CD4-positive, alpha-beta T cell treated with Interleukin-17A for 1 hour (primary cell): ENCODE measurements at regions not wholly inside any gene's neighbourhood (a gene's known extent, or its start where the extent isn't known, plus 50 kb on each side); places are given as distances from the start of the nearest gene placed in this dataset.
"Not testable (repeated sequence)": the region's sequence is repeated elsewhere in the genome, so short reads cannot be mapped to it uniquely, and the experiment has no call there.

ENCODE experiments used
- DNase-seq: peaks from one replicate; pipeline ENCODE4 v3.0.0-alpha.2; 2020

DNA sequence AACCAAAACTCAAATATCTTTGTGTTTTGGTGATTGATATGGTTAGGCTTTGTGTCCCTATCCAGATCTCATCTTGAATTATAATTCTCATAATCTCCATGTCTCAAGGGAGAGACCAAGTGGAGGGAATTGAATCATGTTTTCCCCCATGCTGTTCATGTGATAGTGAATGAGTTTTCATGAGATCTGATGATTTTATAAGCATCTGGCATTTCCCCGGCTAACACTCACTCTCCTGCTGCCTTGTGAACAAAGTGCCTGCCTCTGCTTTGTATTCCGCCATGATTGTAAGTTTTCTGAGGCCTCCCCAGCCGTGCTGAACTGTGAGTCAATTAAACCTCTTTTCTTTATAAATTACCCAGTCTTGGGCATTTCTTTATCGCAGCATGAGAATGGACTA is 419.5 kb downstream of the SH2D4B start:
- no peak for DNase-seq

DNA sequence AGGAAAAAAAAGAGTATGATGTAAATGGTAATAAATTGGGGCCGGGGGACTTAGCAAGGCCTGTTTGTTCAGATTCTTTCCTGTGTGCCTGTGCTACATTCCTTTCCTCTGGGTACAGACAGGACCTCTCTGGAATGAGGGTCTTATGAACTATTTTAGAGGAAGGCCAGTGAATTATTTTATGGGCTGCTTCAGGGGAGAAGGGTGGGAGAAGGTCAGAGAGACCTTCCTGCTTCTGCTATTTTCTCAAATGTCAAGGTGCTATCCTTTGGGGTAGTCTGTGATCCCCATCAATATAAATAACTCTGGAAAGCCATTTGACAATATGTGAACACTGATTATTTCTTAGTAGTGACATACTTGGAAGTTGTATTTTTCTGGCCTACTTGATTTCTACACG is 426.5 kb downstream of the SH2D4B start:
- DNase-seq, result no peak

DNA sequence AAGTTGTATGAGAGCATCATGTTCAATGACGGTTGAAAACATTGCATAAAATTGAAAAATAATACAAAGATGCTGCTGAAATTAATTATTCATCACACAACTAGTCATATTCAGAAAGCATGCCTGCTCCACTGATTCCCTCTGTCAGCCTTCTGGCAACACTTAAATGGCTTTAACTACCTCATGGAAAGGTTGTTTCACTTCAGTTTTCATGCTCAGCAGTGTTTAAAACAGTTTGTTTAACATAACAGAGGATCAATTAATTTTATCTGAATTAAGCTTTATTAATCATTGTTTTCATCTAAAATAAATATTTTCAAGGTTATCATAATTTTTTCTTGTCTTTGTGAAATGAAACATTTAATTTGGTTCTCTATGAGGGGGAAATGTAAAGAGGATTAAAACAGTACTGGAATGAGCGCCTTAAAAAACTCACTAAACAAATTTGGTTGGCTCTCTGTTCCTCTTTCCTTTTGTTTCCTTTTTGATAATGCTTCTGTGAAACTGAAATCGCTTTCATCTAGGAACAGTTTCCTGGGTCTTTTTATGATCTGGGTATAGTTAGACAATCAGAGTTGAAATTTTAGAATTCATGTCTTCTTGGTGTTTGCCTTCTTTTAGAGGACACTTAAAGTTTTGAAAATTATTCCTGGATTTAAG is 427.4 kb downstream of the SH2D4B start:
- DNase-seq, result no peak

DNA sequence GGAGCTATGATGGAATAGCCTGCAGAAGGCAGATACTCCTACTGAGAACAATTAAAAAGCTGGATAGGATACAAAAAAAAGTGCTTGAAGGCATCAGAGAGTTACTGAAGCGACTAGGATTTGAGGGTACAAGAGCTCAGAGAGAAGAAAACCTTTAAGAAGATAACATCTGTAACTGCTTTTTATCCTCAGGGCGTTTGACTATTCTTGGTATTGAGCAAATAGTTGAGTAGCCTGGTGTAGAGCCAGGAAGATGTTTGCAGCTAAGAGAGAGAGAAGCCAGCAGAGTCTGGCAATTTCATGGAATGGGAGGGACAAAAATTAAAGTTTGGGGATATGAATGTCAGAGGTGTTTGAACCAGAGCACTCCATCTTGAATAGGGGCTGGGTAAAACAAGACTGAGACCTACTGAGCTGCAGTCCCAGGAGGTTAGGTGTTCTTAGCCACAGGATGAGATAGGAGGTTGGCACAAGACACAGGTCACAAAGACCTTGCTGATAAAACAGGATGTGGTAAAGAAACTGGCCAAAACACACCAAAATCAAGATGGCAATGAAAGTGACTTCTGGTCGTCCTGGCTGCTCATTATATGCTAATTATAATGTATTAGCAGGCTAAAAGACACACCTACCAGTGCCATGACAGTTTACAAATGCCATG is 428.8 kb downstream of the SH2D4B start:
- no peak for DNase-seq

DNA sequence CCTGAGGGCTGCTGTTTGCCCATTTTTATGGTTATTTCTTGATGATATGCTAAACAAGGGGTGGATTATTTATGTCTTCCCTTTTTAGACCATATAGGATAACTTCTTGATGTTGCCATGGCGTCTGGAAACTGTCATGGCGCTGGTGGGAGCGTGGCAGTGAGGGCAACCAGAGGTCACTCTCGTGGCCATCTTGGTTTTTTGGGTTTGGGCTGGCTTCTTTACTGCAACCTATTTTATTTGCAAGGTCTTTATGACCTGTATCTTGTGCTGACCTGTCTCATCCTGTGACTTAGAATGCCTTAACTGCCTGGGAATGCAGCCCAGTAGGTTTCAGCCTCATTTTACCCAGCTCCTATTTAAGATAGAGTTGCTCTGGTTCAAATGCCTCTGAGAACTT is 429.7 kb downstream of the SH2D4B start:
- DNase-seq, result not testable (repeated sequence)

DNA sequence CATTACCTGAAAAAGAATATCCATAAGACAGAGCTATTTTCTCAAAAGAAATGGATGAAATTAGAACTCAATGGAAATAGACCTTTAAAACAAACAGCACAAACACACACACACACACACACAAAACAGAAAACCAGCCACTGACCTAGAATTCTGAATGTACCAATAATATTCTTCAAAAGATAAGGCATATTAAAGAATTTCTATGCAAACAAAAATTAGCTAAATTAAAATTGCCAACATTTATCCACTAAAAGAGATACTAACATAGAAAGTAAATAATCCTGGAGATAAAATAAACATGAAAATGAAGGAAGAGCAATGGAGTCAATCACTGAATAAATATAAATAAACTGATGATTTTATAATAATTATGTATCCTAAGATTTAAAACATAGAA is 431.2 kb downstream of the SH2D4B start:
- no peak for DNase-seq

DNA sequence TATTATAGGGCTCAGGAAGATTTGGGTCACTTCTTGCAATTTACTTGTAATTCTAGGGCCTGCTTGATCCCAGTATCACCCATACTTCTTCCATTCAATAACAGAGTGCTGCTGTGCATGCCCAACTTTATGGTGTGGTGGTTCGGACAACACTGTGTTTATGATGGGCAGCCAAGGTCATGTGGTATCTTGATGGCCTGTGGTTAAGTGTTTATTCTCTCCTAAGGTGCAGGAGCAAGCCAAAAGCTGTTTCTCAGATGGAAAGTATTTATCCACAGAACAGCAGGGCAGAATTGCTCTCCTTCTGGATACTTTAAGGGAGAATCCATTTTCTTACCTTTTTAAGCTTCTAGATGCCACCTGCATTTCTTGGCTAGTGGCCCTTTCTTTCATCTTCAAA is 433.8 kb downstream of the SH2D4B start:
- DNase-seq, result no peak

DNA sequence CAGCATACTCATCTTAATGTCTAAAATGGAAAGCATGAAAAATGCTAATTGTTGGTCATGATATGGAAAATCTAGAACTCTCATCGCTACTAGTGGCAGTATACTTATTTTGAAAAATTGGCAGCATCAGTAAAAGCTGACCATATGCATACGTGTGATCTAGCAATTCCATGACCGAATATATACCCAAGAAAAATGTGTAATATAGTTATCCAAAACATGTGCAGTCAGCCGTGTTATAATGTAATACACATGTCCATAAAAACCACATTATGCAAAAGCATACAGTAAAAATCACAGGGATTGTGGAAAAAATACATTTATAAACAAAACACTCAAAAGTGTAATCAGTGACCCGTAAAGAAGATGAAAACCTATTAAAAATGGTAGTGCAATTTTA is 439.0 kb downstream of the SH2D4B start:
- DNase-seq, result no peak

DNA sequence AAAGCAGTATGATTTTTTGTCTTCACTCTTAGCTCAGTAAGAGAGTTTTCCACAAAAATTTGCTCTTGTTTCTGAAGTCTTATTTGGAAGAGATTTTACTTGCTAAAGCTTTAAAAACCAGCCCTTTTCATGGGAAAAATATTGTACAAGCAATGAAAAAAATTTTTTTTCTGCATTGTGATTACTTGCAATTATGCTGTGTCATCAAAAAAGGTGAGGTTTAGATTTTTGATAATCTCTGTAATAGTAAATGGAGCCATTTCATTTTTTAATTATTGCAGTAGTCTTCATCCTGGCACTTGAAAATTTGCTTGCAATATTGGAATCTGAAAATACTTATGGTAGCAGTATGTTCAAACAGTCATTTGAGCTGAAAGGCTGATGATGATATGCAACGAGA is 447.4 kb downstream of the SH2D4B start:
- no peak for DNase-seq

DNA sequence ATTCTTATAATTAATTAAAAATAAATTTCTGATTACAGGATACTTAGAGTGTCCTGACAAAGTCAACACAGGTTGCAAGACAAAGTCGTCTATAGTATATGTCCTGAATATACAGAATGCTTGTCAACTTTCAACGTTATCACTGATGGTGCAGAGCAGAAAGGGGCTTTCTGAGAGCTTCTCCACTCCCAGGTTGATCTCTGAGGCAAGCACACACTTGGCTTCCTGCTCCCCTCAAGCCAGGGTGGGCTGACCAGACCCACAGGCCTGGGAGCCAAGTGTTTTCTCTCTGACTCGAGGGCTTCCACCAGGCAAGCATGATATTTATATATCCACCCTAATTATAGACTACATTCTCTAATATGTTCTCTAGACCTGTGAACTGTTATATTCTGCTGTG is 448.9 kb downstream of the SH2D4B start:
- DNase-seq, result no peak

DNA sequence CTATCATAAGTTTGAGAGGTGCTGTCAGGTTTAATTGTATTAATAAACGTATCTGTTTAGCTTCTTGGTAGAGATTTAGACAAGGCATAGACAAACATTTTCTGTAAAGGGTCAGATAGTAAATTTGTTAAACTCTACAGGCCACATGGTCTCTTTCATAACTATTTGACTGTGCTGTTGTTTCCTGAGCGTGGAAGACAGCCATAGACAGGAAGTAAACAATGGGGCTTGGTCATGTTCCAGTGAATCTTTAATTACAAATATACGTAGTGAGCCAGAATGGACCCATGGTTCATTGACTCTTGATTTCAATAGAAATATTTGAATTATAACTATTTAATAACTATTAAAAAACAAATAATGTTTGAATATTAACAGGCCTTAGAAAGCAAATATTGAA is 451.1 kb downstream of the SH2D4B start:
- DNase-seq, result no peak

DNA sequence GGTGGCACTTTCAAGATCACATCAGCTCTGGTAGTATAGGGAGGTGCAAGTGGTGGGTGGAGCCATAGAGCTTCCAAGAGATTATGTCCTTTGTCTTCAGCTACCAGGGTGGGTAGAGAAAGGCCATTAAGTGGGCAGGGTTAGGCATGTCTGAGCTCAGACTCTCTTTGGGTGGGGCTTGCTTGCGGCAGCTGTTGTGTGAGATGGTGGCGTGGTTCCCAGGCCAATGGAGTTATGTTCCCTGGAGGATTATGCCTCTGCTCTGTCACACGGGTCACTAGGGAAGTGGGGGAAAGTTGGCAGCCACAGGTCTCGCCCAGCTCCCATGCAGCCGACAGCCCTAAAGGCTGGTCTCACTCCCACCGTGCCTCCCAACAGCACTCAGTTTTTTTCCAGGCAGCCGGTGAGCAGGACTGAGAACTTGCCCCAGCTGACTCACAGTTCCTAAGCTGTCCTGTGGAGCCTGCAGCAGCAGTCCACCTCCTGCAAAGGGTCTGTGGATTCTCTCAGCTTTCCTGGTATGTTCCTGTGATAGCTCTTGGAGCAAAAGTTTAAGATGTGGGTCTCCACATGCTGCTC is 459.0 kb downstream of the SH2D4B start:
- no peak for DNase-seq

DNA sequence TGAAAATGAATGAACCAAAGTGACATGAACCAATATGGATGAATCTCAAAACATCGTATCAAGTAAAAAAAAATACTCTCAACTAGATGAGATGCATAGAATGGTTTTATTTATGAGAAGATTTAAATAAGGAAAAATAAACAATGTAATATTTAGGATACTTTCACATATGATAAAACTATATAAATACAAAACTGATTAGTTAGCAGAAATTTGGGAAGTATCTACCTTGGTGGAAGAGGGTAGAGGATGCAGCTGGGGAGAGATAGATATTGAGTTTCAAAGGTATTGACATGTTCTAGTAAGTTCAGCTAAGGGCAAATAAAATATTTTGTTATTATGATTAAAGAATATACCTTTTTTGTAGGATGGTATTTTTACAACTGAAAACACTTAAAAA is 463.1 kb downstream of the SH2D4B start:
- no peak for DNase-seq

DNA sequence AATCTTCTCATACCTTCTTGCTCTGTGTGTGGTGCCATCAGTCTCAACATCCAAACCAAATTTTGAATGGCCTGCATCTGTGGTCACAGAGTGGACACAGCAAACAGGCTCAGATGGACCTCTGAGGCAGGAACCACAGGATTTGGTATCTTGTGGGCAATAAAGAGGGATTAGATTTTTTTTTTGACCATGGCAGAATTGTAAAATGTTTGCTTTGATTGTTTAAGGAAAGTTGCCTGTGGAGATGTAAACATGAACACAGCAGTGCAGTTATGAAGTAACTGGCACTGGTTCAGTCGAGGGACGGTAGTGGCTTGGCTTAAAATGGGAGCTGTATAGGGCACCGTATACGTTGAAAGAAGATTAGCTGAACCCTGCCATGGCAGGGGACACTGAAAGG is 464.7 kb downstream of the SH2D4B start:
- no peak for DNase-seq

DNA sequence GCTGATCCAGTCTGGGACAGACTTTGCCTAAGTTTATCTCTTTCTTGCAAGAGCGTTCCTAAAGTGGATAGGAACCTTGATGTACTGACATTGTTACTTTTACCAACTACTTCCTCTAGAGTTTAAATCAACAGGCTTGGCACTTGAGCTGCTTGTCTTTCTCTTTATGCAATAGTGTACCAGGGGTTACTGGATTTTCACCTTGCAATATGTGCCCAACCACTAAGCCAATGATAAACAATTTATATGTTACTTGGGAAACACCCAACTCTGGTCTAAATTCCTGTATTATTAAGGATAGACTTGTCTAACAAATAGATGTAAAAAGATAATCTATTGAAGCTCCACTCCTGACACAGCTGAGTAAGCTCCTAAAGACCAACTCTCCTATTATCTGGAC is 470.2 kb downstream of the SH2D4B start:
- DNase-seq, result no peak

DNA sequence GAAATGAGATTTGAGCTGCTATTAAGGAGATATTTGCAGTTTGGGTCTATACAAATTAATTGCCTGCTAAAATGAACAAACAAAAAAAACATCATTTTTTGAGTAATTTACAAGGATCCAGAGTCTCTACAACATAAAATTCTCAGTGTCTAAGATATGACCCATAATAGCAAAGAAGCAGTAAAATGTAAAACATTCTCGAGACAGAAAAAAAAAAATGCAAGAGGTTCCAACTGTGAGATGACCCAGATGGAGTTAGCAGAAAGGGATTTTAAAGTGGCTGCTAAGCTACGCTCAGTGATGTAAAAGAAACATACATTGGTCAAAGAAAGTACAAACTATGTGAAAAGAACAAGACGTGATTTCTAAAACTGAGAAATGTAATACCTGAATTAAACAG is 471.0 kb downstream of the SH2D4B start:
- DNase-seq, result no peak

DNA sequence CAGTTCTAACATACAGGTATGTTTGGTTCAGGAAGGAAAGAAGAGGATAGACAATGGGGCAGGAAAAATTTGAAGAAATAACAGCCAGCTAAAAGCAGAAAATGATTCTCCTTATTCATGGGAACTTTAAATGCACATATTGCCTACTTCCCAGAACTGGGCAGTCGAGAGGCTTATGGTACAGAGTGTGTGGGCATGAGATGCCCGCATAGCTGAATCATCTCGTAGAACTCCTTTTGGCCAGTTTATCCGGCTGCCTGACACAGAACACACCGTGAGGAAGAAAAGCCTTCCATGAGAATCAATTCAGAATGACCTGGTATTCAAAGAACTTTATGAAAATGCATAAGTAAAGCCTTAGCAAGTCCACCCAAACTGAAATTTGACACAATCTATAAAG is 471.6 kb downstream of the SH2D4B start:
- DNase-seq, result no peak

DNA sequence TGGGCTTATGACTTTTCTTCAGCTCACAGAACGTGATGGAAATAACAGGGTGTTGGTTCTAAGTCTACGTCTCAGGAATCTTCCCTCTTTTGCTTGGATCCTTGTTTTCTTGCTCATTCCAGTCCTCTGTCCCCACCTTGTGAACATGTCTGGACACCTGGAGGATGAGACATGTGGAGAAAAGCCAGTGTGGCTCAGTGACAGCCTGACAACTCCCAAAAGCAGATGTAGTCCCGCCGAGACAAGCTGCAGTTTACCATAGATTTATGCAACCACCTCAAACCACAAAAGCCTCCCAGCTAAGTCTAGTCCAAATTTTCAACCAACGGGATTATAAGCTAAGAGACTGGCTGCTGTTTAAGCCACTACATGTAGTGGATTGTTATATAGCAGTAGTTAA is 476.1 kb downstream of the SH2D4B start:
- no peak for DNase-seq

DNA sequence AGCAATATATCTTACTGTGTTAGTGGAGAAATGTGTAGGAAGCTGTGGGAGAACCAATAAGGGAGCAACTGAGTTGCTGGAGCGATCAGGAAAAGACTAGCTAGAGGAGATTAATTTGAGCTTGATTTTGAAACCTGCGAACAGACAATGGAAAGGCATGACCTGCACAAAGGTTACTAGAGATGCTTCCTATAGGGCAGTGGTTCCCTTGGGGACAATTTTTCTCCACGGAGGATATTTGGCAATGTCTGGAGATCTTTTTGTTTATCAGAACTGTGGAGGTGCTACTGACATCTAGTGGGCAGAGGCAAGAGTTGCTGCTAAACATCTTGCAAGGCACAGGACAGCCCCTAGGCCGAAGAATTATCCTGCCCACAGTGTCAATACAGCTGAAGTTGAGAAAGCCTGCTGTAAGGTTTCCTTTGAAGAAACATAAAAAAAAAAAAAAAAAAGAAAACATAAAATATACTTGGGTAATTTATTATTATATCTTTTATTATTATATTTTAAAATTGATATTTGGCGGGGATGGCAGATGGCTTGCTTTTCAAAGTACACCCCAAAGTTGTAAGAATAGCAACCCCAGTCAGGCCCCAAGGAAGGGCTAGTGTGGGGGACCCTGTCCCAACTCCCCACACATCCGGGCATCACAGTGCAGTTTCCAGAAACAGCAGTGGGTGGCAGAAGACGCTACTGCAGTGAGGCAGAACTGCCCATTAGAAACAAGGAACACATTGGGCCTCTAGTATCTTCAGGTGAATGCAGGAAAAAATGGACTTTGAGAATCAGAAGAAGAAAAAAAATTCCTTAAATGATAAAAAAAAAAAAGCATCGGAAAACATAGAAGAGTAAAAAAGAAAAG is 481.6 kb downstream of the SH2D4B start:
- DNase-seq, result peak; percentile 10

DNA sequence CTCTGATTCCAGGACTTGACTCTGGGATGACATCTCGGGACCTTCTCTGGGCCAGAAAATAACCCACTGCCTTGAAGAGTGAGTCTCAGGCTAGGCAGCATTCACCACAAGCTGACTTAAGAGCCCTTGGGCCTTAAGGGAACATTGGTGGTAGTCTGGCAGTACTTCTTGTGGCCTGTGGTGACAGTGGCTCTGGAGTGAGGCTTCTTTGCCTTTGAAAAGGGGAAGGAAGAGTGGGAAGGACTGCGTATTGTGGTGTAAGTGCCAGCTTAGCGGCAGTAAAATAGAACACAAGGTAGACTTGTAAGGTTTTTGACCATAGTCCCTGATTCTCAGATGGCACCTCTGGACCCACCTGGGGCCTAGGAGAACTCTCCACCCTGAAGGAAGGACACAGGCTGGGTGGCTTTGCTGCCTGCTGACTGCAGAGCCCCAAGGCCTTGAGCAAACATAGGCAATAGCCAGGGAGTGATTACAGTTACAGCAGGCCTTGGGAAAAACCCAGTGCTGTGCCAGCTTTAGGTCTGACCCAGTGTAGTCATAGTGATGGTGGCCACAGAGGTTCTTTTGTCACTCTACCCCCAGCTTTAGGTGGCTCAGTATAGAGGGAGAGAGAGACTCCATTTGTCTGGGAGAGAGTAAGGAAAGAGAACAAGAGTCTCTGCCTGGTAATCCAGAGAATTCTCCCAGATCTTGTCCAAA is 483.9 kb downstream of the SH2D4B start:
- no peak for DNase-seq

DNA sequence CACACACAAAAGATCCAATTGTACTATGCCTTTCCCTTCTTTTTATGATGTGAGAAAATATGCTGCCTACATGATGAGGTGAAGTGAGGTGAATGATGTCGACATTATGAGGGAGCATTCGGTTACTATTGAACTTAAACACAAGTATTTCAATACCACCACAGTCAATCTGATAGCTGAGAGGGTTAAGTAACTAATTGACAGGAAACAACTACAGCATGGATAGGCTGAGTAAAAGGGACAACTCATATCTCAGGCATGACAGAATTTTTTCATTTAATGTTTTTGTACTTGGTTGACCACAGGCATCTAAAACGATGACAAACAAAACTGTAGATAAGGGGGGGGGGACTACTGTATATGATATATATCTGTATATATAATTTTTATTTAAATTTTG is 488.9 kb downstream of the SH2D4B start:
- DNase-seq, result no peak

DNA sequence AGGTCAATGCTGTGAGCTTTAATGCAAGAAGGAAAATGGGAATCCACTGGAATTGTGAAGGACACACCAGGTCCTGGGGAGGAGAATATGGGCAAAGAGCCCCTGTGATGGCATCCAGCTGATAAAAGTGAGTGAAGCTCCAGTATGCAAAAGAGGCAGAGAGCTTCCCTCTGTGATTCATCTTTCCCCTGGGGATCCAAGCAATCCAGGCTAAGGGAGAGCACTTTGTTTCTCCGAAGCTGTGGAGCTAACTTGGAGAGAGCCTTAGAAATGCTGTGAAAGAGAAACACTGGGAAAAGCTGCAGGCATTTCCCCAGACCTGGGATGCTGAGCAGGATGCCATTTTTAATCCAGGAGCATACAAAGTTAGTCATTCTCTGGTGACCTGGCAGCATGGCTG is 489.5 kb downstream of the SH2D4B start:
- DNase-seq, result no peak

DNA sequence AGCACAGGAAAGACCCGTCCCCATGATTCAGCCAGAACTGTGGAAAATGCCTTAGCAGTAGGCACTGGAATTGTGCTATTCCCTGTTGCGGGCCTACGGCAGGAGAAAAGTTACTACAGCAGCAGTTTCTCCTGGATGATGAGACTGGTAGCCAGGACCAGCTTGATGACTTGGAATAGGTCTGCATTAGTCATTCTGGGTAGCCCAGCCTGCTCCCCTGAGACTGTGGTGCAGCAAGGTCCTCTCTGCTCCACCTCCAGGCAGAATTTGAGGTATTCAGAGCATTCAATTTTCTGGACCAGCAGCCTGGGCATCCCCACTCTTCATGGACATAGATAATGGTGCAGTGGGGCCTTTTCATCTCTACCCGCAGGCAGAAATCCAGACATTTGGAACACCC is 490.0 kb downstream of the SH2D4B start:
- no peak for DNase-seq
